HG02623 (cell line): ENCODE measurements at regions not wholly inside any gene's neighbourhood (a gene's known extent, or its start where the extent isn't known, plus 50 kb on each side); places are given as distances from the start of the nearest gene placed in this dataset.

Source experiments
- ATAC-seq: cut with Tn5 transposase; IDR thresholded peaks from one replicate; pipeline ENCODE4 v1.9.1; 2021; ENCODE audit warnings: moderate library complexity; ENCODE audit not compliant: unreplicated experiment

DNA sequence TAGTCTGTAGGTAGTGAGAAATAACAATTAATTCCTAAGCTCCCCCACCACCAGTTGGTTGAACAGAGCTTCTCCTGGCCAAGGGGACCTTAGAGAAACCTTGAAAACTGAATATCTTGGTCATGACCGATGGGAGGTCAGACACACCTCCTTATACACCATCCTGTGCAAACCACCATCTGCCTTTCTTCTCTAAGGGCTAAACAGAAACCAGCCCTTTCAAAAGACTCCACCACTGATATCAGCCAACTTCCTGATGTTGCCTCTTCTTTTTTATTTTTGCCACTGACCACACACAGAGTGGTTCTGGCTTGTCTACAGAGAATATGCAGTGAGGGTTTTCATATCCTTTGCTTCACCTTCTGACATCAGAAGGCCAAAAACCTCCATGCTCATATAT is 977.7 kb upstream of the SEL1L start:
- ATAC-seq, result no peak

DNA sequence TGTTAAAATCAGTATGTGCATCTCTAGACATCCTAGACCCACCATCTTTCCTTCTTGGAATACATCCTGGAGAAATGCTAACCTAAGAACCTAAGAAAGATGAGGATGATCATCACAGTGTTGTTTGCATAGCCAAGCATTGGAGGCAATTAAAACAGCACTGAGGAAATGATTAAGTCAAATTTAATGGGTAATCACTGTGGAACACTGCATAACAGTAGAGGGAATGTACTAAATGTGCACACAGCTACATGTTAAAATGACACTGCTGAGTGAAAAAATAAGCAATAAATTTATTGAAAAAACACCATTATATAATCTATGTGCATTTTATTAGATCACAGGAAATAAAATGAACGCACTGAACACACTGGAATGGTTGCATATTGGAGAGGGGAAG is 987.1 kb upstream of the SEL1L start:
- ATAC-seq, result no peak

DNA sequence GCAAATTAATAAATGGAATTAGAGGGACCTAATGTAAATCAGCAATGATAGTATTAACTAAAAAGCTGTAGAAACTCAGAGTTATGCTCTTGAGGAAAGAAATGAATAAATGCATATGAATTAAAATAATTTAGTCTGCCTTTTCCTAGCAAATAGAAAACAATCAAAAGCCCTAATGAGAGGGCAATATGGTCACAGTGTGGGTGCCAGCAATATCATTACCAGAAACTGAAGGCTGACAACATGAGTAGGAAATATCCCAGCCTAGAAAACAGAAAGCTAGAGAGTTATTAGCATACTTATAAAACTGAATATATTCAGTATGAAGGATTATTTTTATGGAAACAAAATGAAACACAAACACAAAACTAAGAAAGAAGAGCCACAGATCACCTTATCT is 987.5 kb upstream of the SEL1L start:
- no peak for ATAC-seq

DNA sequence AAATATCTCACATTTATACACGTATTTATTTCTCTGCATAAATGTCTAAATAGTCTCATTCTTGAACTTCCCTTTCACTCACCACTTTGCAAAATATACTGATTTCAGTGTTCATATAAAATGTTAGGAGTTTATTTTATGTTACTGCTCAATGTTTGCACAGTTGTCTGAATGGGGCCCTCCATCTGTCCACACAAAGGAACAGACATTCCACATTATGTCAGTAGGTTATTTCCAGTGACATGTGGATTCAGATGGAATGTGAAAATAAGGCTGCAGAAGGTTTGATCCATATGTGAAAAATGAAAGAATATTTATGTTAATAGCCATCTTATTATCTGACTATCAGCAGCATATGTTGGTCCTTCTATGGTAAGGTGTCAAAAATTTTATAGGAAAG is 994.4 kb upstream of the SEL1L start:
- ATAC-seq, result no peak

DNA sequence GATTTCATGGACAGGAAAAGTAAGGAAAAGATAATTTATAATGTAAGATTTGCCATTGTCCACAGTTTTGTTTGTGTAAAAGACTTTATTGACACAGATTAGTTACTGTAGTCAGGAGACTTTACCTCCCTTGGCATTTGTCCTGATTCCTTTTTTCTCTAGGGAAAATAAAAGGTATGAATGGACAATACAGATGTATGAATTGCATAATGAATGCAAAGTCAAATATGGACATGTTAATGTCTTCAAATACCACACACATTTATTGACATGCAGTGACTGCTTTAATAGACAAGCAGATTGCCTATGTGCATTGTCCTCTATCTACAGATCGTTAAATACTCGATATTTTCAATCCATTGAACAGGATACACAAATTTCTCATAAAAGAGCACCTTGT is 999.7 kb upstream of the SEL1L start:
- ATAC-seq, result no peak

DNA sequence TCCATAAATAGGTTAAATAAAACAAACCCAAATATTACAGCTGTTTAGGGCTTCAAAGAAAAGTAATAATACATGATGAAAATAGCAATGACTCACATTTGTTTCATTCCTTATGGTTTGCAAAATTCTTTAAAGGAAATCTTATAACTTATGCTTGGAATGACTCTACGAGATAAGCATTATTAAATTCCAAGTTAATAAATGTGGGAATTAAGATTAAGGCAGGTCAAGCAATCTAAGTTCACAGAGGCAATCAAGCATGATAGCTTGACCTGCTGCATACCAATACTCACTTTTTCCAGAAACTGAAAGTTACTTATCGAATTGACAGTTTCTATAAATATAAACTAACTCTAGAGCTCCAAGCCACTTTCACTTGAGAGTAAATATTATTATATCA is 1002.9 kb upstream of the SEL1L start:
- no peak for ATAC-seq

DNA sequence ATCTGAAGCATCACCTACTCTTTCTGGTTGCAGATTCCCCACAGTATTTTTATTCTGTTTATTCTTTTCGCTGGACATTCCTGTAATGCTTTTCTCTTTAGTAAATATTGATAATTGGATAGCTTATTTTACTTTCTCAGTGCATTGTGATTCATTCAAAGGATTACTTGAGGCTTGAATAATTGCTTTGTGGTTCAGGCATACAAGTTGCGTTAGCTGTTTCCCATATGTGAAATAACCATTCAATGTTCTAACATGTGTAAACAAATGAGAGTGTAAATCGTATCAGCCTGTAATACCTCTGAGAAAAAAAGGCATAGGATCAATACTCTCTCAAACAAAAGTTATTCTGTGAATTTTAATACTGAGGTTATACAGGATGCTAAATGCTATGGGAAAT is 1004.2 kb upstream of the SEL1L start:
- no peak for ATAC-seq

DNA sequence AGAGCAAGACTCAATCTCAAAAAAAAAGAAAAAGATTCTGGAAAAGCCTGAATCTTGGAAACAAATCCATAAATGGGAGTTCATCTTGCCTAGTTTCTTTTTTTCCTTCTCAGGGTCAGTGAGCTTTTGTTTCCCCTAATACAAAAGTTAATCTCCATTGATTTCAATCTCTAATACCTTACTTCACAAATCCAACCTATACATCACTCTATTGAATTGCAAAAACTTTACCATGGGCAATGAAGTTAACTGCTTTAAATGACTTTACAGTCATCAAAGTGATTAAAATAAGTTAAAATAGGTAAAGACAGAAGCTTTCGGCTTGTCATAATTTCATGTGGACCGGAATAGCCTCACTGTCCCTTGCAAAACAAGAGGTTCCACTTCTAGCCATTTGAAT is 1012.7 kb upstream of the SEL1L start:
- no peak for ATAC-seq

DNA sequence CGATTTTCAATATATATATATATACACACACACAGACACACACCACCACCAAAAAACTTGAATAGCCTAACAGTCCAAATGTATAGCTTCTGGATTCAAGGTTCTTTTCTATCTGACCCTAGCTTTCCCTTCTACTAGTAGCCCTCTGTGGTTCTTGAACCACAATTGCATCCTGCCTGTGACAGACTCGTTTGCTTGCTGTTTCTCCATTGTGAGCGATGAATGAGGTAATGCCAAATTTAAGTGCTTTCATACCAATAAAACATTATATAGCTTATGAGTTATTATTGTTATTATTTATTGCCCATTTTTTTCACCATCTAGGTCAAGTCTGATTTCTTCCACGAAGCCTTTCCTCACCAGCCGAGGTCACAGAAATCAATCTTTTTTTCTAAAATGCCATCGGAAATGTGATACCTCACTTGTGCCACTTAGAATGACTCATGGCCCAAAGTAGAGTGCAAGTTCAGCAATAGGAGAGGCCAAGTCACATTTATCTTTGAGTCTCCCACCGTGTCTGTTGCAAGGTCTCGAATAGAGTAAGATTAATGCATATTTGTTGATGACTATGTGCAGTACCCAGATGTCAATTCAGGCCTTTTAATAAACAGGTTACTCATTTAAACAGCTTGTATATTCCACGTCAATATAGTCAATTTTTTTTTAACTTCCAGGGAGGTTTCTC is 1015.8 kb upstream of the SEL1L start:
- ATAC-seq, result no peak

DNA sequence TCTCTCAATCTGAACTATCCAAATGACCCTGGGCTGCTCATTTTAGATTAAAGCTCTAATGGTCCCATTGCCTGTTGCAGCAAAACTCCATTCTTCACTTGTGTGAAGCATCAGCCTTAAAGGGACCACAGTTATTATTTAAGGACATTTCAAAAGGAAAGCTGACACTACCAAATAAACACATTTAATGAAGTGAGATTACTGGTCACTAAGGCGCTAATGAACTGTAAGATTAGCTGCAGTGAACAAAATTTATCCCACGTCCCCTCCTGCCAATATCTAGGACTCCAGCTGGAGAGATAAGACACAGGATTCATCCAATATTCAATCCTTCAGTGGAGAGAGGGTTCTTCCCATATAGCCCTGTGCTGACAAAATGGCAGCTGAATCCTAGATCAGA is 1029.2 kb upstream of the SEL1L start:
- no peak for ATAC-seq

DNA sequence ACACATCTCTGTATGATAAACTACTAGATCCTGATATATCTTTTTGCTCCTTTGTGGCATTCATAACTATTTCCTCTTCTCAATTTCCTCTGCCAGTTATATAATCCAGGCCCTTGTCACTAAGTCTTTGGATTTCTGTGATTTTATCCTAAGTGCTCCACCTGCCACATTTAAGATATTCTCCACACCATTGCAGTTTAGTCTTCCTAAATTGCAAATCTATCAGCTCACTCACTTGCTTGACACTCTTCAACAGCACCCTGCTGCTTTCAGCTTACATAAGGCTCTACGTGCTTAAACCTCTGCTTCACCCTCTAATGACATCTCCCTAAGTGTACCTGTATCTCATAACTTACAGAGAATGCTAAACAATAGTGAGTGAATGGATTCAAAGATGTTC is 1032.2 kb upstream of the SEL1L start:
- no peak for ATAC-seq

DNA sequence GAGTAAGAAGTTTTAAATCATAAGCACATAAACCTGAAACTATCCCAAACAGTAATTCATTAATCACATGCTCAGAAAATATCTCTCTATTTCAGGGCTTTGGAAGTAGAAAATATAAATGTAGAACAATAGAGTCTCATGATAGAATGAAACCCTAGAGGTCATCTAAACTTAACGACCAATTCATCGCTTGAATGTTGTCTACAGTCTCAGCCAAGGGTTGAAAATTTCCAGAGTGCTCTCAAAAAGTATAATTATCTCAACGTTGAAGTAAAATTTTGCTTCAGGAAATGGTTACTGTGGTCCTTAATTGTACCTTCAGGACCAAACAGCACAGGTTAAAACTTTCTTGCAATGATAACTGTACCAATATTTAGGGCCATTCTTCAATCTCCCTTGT is 1053.6 kb upstream of the SEL1L start:
- ATAC-seq, result no peak

DNA sequence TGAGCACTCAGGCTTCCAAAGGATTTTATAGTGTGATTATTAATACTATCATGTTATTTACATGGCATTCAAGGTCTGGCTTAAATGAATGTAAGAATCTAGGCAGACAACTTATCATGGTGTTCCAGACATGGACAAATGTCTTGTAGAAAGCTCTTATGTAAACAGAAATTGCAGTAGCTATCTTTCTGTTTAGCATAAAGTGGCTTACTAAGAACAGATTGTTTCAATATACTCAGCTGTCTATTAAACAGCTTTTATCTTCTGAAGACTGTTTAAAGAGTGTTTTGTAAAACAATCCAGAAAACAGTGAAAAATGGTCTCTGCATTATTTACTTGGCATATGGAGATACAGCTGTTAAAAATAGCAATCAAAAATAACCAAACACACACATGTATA is 1061.8 kb upstream of the SEL1L start:
- no peak for ATAC-seq

DNA sequence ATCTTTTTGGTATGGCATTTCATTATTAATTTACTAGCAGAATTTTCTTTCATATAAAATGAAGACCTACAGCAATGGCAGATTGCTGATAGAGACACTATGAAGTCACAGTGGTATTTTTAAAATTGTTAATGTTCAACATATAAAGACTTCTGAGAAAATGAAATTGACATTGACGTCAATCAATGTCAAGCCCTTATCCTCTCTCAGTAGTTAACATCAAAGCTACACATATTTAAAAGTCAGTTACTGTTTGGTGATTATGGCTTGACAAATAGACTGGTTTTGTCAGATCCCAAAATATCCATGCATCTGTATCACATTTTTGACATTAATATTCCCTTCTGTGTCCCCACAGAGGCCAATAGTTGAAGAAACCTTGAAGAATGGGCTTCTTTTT is 1069.1 kb upstream of the SEL1L start:
- no peak for ATAC-seq

DNA sequence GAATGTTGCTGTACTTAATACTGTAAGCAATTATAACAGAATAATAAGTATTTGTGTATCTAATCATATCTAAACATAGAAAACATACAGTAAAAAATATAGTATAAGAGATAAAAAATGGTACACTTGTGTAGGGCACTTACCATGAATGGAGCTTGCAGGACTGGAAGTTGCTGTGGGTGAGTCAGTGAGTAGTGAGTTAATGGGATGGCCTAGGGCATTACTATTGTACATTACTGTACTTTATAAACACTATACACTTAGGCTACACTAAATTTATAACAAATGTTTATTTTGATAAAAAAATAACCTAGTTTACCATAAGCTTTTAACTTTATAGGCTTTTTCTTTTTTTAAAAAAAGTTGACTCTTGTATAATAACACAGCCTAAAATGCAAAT is 1071.2 kb upstream of the SEL1L start:
- ATAC-seq, result no peak

DNA sequence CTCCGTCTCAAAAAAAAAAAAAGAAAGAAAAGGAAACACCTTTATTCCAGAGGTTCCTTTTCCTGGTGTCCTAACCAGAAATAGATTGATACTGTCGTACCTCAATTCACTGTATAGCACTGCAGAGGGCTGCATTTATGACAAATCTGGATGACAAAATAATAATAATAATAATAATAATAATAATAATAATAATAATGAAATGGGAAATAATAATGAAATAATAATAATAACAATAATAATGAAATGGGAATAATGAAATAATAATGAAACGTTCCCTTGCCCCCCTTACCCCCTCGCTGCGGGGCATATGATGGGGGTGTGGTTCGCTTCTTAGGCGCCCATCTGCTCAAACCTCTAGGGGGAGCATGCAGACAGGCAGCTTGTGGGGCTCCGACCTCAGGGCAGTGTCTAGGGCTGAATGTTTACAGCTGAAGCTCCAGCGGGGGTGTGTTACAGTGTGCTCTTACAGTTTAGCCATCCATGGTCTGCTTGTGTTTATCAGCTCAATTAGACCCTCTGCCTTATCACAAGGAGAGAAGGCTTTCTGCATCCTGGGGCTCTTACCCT is 1088.3 kb upstream of the SEL1L start:
- ATAC-seq, result no peak

DNA sequence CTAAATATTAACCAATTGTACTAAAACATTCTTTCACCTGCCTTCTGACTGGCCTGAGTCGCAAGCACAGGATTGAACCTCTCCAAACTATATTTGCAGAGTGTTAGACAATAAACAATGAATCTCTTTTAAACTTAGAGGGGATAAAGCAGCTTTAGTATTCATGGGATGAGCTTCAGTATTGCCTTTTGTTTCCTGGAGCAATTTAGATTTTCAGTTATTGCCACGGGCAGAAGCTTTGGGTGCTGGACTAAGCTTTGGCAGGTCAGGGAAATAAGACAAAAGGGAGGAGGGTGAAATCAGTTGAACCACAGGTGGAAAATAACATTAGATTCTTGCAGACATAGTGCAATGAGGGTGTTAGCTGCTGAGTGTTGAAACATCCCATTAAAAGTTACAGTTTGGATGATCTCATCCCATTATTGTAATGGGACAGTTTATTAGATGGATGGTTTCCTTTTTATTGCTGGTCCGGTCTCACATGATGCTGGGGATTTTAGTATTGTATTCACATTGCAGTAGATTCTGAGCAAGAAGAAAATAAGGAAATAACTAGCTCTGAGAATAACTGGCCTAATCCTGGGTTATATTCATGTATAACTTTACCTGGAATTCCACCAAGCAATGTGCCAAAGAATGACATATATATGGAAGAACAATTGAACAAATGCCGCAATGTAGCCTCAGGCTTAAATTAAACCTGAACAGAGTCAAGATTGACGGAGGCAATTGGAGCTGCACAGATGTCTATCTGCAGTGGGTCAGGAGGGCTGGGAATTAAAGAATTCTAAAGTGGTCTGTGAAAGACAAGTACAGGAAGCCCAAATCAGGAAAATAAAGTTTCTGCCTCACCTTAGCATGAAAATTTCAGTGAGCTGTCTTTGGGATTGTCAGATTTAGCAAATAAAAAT is 1092.8 kb upstream of the SEL1L start:
- ATAC-seq, result no peak

DNA sequence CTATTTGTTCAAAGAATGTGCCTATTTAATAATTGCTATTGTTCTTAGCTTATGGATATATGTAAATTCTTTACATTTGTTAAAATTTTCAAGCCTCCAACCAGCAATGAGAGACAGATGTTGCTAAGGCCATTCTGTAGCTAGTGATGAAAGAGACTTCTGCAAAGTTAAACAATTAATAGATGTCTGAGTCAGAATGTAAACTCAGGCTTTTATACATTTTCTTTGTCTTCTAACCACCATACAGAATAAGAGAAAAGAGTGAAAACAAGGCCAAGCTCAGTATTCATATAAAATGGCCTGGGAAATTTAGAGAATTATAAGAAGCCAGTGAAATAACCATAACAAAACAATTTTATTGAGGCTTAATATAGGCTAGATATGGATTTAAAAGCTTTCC is 1102.3 kb upstream of the SEL1L start:
- no peak for ATAC-seq

DNA sequence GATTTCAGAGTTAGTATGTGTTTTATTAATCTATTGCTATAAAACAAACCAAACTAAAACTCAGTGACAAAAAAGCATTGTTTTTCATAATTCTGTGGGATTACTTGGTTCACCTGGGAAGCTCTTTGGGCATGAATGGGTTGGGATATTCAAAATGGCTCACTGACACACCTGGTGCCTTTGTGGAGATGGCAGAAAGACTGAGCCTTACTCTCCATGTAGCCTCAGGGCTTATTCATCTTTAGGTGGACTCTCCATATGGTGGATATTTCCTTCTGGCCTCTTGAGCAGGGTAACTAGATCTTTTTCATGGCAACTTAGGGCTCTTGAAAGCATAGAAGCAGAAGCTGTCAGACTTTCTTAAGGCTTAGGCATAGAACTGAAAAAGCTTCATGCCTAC is 1102.8 kb upstream of the SEL1L start:
- no peak for ATAC-seq

DNA sequence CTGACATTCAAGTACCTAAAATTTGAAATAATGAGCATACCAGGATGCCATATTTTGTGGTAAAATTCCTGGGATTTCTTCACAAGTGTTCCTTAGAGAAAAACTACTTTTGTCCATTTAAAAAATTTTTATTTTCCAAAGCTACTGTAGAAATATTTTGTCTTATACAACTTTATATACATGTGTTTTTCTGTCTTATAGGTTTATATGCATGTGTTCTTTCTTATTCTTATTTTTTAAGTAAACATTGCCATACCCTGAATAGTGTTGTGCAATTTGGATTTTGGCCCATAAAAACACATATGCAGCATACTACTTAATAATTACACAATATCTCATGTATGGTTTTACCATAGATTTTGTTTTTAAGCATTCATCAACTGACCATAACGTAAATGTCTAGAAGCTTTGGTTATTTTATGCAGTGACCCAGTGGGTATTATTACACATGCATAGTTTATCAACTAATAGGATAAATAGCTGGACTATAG is 1107.4 kb upstream of the SEL1L start:
- no peak for ATAC-seq

DNA sequence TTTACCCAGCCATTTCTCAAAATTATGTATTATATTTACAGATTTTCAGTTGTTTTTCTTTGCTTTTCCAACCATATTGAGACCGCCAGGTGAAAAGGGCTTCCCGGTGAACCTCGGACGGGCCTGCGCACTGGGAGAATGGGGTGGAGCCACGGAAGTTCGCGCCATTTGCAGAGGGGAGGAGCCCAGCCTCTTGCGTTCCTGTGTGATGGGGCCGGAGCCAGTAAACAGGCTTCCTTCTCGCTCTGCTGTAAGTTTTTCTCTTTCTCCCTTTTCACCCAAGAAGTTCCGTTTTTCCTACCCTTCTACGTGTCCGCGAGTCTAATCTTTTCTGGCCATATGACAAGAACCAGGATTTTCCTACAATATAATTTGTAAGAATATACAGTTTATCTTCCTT is 1108.8 kb upstream of the SEL1L start:
- no peak for ATAC-seq
